Small intestine (tissue), 7 donors: ENCODE measurements at regions not wholly inside any gene's neighbourhood (a gene's known extent, or its start where the extent isn't known, plus 50 kb on each side); places are given as distances from the start of the nearest gene placed in this dataset.
"Not testable (repeated sequence)": the region's sequence is repeated elsewhere in the genome, so short reads cannot be mapped to it uniquely, and the experiment has no call there.

Experiments used
- DNase-seq, 2 donors: peaks; one replicate each; pipeline versions ENCODE4 v3.0.0 to v3.0.0-alpha.2; 2013
- FAIRE-seq: peaks from 2 replicates; lab custom pipeline; 2012; peaks lifted over from hg19 to GRCh38; lab: Jason Lieb, UNC
- H3K27ac ChIP-seq, 3 donors: one replicate each; pipeline ENCODE4 v1.5.1; 2013; ENCODE audit warnings: low read length in 2 of 3, mild to moderate bottlenecking in 2 of 3, control low read depth in 1 of 3, inconsistent platforms in 1 of 3, low read depth in 1 of 3, moderate library complexity in 1 of 3
- H3K27me3 ChIP-seq, 3 donors: one replicate each; pipeline ENCODE4 v1.6.1; 2013; ENCODE audit warnings: low read length in 3 of 3, inconsistent platforms in 1 of 3; ENCODE audit not compliant: control insufficient read depth in 3 of 3, insufficient read depth in 3 of 3
- H3K36me3 ChIP-seq, 3 donors: one replicate each; pipeline ENCODE4 v1.6.1; 2013; ENCODE audit warnings: low read length in 3 of 3, inconsistent platforms in 1 of 3, low read depth in 1 of 3, mild to moderate bottlenecking in 1 of 3, moderate library complexity in 1 of 3; ENCODE audit not compliant: control insufficient read depth in 3 of 3, insufficient read depth in 2 of 3
- H3K4me1 ChIP-seq, 3 donors: one replicate each; pipeline ENCODE4 v1.6.1; 2013; ENCODE audit warnings: low read length in 2 of 3, inconsistent platforms in 1 of 3, low read depth in 1 of 3, mild to moderate bottlenecking in 1 of 3, moderate library complexity in 1 of 3; ENCODE audit not compliant: control insufficient read depth in 3 of 3, insufficient read depth in 2 of 3
- H3K4me3 ChIP-seq, 3 donors: one replicate each; pipeline ENCODE4 v1.5.1; 2013; ENCODE audit warnings: low read length in 3 of 3, control low read depth in 1 of 3, inconsistent platforms in 1 of 3, low read depth in 1 of 3, mild to moderate bottlenecking in 1 of 3, moderate library complexity in 1 of 3
- H3K9me3 ChIP-seq, 2 donors: one replicate each; pipeline ENCODE4 v1.6.1; 2013; ENCODE audit warnings: low read depth in 1 of 2, low read length in 1 of 2; ENCODE audit not compliant: control insufficient read depth in 2 of 2, insufficient read depth in 1 of 2
- WGBS, 3 donors: extraction: QIAGEN DNeasy Blood & Tissue Kit; methylation state at CpG; one replicate each; pipeline ENCODE4 v1.1.7; 2013; 5-methylcytosine and 5-hydroxymethylcytosine counted together
- donor health status: healthy with polysubstance abuse.
- donor health status: control.
- donor health status: control.
- donor health status: Bipolar disorder and iron deficiency.
- donor health status: healthy.

DNA sequence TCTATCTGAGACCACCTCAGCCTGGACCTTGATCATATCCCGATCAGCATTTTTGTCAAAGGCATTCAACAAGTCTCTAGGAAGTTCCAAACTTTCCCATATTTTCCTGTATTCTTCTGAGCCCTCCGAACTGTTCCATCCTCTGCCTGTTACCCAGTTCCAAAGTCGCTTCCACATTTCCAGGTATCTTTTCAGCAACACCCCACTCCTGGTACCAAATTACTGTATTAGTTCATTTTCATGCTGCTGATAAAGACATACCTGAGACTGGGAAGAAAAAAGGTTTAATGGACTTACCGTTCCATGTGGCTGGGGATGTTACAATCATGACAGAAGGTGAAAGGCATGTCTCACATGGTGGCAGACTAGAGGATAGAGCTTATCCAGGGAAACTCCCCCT lies 338.1 kb upstream of the LRRC3B start:
- FAIRE-seq: not testable (repeated sequence)

DNA sequence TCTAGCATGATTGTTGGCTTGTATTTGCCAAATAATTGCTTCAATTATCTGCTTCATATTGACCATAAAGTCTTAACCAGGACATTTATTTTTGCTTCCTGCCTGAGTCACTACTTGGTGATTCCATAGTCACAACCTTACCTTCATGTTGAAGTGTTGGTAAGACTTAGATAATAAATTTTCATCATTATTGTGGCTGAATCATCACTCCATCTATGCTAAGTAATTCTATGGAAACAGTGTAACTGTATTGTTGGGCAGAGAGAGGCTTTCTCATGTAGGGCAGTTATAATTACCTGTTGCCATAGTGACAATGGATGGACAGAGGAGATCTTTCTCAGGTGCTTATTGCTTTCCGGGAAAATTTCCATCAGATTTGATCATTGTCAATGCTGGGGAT lies 330.7 kb upstream of the LRRC3B start:
- H3K9me3 ChIP-seq: peaks cover 0 to 1% of the 10 kb centered on the region in 2 donors

More for the DNA sequence above, 338.1 kb upstream of the LRRC3B start:
- 85 to 91% (median 85%) methylated on average over 4 of the region's 4 CpGs for WGBS, 3 donors
- H3K9me3 ChIP-seq: peaks cover 6 to 20% of the 10 kb centered on the region in 2 donors
- H3K27ac ChIP-seq, H3K4me3 ChIP-seq, H3K27me3 ChIP-seq, H3K4me1 ChIP-seq, H3K36me3 ChIP-seq, DNase-seq: not testable (repeated sequence)

DNA sequence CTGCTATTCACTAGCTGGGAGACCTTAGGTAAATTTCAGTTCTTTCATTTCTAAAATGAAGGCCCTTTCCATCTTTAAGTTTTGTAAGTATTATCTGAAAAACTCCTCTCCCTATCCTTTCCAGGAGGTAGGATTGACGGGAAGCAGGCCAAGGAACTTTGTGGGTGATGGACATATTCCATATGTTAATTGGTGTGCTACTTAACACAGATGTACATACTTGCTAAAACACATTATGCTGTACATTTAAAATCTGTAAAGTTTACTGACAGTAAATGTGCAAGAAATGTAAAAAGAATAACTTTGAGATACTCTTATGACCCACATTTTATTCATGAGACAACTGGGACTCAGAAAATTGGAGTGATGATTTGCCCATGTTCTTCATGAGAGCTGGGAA lies 329.8 kb upstream of the LRRC3B start:
- no peaks in the 10 kb centered on the region for H3K9me3 ChIP-seq
- DNase-seq (no peak), FAIRE-seq (no peak)
- H3K36me3 ChIP-seq: no peaks in the 10 kb centered on the region
- H3K27me3 ChIP-seq: no peaks in the 10 kb centered on the region
- 71 to 88% (median 78%) methylated on average over 1 of the region's 1 CpG for WGBS, 3 donors
- H3K27ac ChIP-seq: no peak overlapping the region
- no peak overlapping the region for H3K4me3 ChIP-seq
- no peaks in the 10 kb centered on the region for H3K4me1 ChIP-seq

More for the DNA sequence above, 330.7 kb upstream of the LRRC3B start:
- Histone ChIP-seq H3K27ac (no peak overlapping the region), H3K27me3 (no peaks in the 10 kb centered on the region), H3K36me3 (no peaks in the 10 kb centered on the region), H3K4me1 (no peaks in the 10 kb centered on the region), H3K4me3 (no peak overlapping the region)
- no peak for DNase-seq
- no peak for FAIRE-seq
- 74 to 94% (median 93%) methylated on average over 1 of the region's 1 CpG for WGBS, 3 donors

- Histone ChIP-seq H3K4me1 (no peaks in the 10 kb centered on the region), H3K9me3 (no peaks in the 10 kb centered on the region), H3K27ac (no peak overlapping the region), H3K36me3 (no peaks in the 10 kb centered on the region), H3K4me3 (no peak overlapping the region), H3K27me3 (no peaks in the 10 kb centered on the region)
- DNase-seq (no peak), FAIRE-seq (no peak)
Observed at GRCh38 chr3:26293329-26293844, 329.2 kb upstream of the LRRC3B start.

GRCh38 chr3:26307192-26307591 lies 315.4 kb upstream of the LRRC3B start:
- DNase-seq: no peak
- 59 to 79% (median 65%) methylated on average over 5 of the region's 5 CpGs for WGBS, 3 donors
- Histone ChIP-seq H3K27me3 (no peaks in the 10 kb centered on the region), H3K36me3 (no peaks in the 10 kb centered on the region), H3K4me3 (no peak overlapping the region), H3K9me3 (peaks cover 1 to 4% of the 10 kb centered on the region in 2 donors), H3K27ac (no peak overlapping the region), H3K4me1 (no peaks in the 10 kb centered on the region)
- no peak for FAIRE-seq

DNA sequence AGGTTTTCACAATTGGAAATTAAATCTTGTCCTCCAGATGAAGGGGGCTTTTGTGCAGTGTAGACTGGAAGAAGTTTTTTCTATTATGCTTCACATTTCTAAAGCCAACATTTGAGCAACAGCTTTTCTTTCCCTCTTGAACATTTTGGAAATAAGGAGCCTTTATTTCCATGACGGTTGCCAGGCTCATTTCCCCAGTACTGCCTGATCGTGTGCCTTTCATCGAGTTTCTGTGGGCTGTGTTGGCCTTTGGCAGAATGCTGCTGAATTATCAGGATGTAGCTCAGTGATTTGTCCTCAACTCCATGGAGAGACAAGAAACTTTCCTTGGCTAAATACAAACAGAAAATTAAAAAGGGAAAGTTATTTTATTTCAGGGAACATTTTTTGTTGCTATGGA lies 314.8 kb upstream of the LRRC3B start:
- H3K27ac ChIP-seq: no peak overlapping the region
- no peak overlapping the region for H3K4me3 ChIP-seq
- no peaks in the 10 kb centered on the region for H3K27me3 ChIP-seq
- FAIRE-seq: no peak
- peaks cover 1 to 4% of the 10 kb centered on the region in 2 donors for H3K9me3 ChIP-seq
- no peaks in the 10 kb centered on the region for H3K36me3 ChIP-seq
- no peaks in the 10 kb centered on the region for H3K4me1 ChIP-seq
- DNase-seq: no peak
- 74 to 83% (median 77%) methylated on average over 3 of the region's 3 CpGs for WGBS, 3 donors

DNA sequence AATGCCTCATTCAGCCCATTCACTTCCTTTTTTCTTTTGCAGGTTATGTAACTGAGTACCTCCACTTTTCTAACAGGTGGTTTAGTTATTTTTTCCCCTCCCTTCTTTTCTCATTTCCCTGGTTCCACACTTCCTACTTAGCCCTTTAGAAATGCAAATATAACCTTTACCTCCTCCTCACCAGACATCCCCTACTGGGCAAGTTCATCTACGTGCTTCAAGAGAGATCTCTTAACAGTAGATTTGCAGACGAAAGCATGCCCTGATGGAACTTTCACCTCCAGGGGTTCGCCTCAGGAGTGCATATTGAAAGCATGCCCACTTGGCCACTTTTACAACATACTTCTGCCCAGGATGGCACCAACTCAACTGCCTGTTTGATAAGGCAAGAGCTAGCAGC lies 314.1 kb upstream of the LRRC3B start:
- 68 to 76% (median 71%) methylated on average over 3 of the region's 3 CpGs for WGBS, 3 donors
- no peaks in the 10 kb centered on the region for H3K36me3 ChIP-seq
- no peak overlapping the region for H3K4me3 ChIP-seq
- no peak for DNase-seq
- peaks cover 1 to 4% of the 10 kb centered on the region in 2 donors for H3K9me3 ChIP-seq
- no peaks in the 10 kb centered on the region for H3K27me3 ChIP-seq
- no peaks in the 10 kb centered on the region for H3K4me1 ChIP-seq
- FAIRE-seq: no peak
- H3K27ac ChIP-seq: no peak overlapping the region

- H3K27me3 ChIP-seq, H3K4me3 ChIP-seq, FAIRE-seq, DNase-seq, H3K4me1 ChIP-seq, H3K36me3 ChIP-seq, H3K9me3 ChIP-seq, H3K27ac ChIP-seq: not testable (repeated sequence)
- WGBS, 3 donors: 50 to 70% (median 64%) methylated on average over 1 of the region's 1 CpG
Observed at GRCh38 chr3:26309536-26309935, 313.0 kb upstream of the LRRC3B start.

DNA sequence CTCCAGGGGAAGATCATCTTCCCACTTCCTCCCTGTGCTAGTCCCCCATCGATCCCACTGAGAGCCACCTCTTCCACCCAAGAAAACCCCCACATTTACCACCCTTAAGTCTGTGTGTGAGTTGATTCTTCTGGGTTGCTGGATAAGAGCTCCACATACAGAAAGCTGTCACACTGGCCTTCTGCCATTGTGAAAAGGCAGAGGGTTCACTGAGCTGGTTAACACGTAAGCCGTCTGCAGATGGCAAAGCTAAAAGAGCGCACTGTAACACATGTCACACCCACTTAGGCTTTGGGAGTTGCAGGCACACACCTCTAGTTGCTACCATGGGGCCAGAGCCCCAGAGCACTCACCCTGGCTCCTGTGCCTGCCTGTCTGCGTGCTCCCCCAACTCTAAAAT lies 309.8 kb upstream of the LRRC3B start:
- DNase-seq (no peak), FAIRE-seq (no peak)
- 83 to 89% (median 88%) methylated on average over 5 of the region's 5 CpGs for WGBS, 3 donors
- no peaks in the 10 kb centered on the region for H3K36me3 ChIP-seq
- H3K4me3 ChIP-seq: no peak overlapping the region
- H3K27ac ChIP-seq: no peak overlapping the region
- H3K9me3 ChIP-seq: peaks cover 0 to 6% of the 10 kb centered on the region in 2 donors
- H3K27me3 ChIP-seq: no peaks in the 10 kb centered on the region
- H3K4me1 ChIP-seq: no peaks in the 10 kb centered on the region
